ENCODE measurements at regions not wholly inside any gene's neighbourhood (a gene's known extent, or its start where the extent isn't known, plus 50 kb on each side); places are given as distances from the start of the nearest gene placed in this dataset.

DNA sequence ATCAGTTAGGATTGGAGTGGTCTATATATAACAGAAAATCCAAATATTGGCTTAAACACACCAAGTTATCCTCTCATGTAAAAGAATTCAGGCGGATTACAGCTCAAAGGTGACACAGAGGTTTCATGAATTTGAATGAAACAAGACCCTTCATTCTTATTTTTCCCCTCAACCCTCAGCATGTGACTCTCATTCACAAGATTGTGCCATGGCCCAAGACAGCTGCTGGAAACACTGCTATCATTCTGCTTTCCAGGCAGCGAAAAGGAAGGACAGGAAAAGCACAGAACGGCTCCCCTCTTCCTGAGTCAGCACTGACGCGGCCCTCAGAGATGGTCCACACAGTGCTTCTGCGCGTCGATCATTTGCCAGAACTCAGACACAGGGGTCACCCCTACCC, 891.0 kb upstream of the FRG1 start:
- no peak for DNase-seq

DNA sequence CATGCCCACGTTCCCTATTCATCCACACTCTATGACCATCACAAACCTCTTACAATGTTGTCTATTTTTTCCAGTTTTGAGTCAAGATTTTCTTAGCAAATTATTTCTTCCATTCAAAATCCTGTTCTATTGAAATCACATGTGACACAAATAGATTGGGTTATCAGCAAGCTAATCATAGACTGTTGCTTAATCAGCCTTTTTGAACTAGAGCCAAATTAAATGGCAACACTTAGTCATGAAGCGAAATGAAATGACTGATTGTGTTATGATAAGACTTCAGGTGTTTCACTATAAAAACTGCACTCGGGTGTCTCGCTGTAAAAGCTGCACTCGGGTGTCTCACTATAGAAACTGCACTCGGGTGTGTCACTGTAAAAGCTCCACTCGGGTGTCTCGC, 890.0 kb upstream of the FRG1 start:
- no peak for DNase-seq

DNA sequence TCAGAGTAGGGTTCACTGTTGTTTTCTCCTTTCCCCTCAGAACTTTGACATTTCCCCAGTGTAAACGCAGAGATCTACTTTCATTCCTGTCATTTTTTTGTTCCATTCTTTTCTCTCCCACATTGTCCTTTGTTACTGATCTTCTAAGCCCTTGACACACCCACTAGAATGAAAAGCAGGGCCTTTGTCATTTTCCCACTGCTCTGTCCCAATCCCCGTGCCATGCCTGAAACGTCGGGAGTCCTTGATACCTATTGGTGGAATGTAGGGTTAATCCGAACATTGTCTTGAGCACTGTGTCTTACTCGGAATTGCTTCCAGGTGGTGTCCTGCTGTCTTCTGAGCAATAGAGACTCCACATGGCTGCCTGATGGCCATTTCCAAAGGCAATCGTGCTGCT, 887.1 kb upstream of the FRG1 start:
- DNase-seq: no peak

DNA sequence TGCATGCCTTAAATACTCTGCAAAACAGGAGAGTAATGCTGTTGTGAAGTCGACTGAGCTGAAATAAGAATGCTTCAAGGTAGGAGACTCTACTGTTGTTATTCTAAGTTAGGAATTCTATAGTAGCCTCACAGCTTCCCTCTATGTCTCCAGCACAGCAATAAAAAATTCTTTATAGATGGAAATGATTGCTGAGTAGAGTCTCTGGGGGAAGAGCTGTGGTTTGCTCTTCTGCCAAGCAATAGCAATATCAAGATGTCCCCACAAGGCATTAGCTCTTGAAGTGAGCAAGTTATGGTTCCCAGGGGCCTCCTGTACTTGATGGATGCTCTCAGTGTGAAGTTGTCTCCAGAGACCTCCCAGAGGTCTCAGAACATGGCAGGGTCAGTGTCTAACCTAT, 880.6 kb upstream of the FRG1 start:
- no peak for DNase-seq

DNA sequence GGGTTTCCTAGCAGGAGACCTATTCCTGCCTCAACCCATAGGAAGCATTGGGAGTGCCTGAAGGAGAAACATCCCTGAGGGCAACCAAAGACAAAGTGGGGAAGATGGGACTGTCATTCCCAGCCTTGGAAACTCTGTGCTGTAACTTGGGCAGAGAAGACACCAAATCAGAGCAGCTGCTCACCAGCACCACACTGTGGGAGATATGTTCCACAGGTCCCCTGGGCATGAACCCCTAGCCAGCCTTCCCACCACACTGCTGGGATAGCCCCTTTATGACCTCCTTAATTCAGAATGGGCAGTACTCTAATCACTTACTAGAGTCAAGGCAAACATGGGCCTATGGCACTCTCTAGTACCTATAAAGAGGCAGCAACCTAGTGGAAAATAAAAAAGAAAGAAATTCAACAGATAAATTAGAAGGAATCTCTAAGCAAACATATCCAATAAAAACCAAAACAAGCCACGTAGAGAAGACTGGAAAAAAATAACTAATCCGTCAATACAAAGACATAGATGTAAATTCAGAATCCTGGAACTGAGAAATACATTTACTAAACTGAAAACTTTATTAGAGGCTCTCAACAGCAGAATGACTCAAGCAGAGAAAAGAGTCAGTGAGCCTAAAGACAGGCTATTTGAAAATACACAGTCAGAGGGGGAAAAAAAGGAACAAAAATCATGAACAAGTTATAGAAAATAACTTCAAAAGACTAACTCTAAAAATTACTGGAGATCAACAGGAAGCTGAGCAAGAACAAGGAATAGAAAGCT, 878.4 kb upstream of the FRG1 start:
- DNase-seq: no peak

DNA sequence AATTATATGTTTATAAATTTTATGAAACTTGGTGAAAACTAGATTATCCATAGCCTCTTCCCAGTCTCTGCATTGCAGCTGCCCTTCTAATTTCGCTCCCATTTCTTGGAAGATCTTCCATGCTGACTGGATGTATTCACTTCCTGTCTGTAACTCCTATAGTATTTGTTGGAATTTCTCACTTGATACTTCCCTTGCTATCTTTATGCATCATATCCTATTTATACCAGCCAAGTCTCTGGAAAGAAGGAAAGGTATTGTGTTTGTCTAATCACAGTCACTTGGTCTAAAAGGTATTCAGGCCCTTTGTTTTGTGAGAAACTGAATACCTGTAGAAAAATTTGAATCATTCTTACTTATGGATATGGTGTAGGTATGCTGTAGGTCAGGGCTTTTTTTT, 870.9 kb upstream of the FRG1 start:
- no peak for DNase-seq

DNA sequence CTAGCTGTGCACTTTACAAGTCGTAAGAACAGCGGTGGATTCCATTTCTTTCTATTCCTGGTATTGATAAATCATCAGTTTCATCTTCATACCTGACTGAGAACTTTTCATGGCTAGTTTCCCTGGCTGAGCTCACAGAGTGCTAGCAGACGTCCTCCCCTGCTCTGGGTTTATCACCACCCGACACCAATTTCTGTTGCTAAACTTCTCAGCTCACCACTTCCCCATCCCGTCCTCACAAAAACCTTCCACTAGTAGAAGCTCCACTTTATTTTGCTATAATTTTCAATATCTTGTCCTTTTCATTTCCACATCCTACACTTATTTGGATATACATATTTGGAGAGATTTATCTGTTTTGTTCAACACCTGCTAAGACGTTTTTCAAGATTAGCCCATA, 869.4 kb upstream of the FRG1 start:
- DNase-seq: no peak

DNA sequence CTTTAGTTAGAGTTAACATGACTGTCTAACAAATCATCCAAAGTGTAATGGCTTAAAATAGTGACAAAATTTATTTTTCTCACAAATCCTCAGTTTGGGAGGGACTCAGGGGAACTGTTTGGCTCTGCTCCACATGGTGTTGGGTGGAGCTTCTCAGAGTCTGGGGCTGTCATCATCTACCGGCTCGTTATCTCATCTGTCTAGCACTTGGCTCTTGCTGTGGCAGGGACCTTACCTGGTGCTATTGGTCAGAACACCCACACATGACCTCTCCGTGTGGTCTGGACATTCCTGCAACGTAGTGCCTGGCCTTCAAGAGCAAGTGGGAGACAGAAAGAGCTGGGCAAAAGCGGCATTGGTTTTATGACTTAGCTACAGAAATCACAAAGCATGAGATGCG, 866.9 kb upstream of the FRG1 start:
- no peak for DNase-seq

DNA sequence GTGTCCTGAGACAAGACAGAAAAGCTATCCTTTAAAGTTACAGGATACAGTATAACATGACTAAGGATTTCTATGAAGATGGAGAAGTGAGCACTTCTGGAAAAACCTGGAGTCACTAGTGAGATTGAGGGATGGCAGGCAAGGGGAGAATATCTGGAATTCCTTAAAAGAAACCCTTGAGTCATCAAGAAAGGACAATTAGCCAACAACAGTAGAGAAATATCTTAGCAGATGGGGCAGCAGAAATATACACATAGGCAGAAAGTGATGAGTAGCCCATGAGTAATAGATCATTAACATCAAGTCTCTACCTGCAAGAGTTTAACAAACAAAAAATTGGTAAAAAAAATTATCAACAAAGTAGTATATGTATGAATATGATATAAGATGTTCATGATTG, 858.8 kb upstream of the FRG1 start:
- no peak for DNase-seq

DNA sequence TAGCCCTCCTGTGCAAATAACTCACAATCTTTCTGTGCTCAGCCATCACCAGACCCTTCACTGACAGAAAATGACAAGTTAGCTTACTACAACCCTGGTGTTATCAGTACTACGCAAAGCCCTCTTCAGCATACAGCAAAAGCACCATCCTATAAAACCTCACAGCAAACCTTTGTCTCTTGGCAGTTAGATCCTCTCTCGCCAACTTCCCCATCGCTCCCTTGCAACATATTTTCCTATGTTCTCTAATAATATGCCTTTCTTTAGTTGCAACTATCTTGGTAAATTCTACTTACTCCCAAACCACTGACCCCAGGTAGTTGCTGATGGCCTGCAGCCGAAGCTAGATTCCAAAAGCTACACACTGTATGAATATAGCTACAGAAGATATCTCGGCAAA, 856.9 kb upstream of the FRG1 start:
- no peak for DNase-seq

DNA sequence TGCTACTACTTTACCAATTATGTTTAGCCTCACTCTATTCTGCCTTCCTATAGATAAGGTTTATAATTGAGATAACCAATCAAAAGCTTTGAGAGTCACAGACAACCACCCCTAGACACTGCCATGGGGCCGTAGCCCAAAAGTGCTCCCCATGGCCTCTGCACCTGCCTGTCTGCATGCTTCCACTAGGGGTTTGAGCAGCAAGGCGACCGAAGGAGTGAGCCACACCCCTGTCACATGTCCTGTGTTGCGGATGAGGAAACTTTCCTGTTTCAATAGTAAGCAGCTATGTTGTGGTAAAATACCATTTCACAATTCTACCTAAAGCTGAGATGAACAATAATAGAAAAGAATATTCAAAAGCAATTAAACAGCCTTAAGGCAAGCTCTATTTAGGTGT, 856.0 kb upstream of the FRG1 start:
- no peak for DNase-seq

DNA sequence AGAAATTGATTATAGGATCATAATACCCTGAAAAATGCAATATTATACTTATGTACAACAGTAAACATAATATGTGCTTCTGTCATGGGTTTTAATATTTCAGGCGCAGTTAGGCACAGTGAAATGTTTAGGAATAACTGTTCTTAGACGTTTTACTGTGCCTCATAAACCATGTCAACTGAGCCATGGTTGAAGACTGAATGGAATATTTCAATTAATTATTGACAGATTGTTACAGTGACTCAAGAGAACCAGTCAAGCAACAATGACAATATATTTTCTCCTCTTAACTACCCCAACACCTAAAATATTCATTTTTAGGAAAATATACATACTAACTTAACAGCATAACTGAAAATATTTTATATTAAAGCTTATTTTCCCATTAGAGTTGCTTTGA, 852.7 kb upstream of the FRG1 start:
- DNase-seq: no peak

DNA sequence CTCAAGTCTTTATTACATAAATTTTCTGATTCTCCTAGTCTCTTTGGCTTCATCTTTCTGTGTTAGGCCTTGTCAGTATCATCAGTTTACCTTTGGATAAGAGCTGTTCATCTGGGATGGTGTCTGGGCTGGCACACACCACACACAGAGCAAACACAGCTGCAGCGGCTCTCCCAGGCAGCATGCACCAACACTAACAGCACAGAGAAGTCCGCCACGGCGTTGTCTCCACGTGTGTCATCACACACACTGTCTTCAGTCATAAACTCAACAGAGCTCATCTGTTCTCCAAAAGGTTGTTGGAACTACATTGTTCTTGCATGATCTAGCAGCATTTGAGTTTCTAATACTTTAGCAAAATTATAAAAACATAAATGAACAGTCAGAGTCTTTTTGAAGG, 851.9 kb upstream of the FRG1 start:
- DNase-seq: no peak

DNA sequence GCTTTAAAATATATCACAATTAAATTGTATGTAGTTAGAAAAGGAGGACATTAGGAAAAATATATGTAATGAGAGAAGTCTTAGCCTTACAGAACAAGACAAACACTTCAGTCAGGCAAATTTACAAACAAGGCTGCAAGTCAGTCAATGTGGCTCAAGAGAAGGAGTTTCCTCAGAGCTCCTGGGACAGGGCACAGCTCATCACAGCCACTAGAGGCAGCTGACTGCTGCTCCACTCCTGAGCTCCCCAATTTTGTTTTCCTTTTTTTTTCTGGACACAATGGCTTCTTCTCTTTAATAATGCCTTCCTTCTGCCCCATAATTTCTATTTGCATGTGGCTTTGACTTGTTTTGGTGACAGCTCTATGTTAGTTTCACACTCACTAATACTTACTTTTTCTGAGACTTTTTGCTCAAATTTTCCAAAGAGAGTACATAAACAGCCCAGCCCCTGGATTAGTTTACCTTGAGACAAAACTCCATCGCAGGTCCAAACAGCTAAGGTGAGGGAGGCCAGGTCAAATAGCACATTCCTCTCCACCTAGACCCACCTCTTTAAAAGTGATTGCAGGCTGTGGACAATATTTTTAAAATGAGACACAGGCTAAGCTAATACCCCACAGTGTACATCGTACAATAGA, 850.4 kb upstream of the FRG1 start:
- DNase-seq: no peak

DNA sequence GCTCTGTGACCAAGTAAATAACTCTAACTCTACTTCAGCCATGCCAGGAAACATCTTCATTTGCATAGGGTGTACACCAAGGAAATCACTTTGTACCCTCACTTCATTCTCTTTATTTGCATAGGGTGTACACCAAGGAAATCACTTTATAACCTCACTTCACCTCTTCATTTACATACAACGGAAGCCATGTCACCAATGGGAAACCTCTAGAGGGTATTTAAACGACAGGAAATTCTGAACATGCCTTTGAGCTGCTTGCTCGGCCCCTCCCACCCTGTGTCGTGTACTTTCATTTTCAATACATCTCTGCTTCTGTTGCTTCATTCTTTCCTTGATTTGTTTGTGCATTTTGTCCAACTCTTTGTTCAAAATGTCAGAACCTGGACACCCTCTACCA, 848.1 kb upstream of the FRG1 start:
- no peak for DNase-seq

DNA sequence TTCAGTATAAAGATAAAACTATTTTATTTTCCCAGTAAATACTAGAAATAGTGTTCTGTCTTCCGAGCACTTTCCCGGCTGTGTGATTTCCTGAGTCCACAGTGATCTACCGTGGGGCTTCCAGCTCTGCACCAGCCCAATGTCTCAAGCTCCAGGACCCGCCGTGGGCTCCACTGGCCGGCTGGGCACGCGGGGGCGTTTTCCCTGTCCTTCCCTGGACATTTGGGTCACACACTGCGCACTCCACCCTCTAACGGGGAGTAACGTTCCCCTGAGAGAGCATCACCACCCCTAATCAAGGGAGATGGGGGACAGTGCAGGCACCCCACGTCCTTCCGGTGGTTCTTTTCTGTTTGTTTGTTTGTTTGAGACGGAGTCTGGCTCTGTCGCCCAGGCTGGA, 844.6 kb upstream of the FRG1 start:
- no peak for DNase-seq

DNA sequence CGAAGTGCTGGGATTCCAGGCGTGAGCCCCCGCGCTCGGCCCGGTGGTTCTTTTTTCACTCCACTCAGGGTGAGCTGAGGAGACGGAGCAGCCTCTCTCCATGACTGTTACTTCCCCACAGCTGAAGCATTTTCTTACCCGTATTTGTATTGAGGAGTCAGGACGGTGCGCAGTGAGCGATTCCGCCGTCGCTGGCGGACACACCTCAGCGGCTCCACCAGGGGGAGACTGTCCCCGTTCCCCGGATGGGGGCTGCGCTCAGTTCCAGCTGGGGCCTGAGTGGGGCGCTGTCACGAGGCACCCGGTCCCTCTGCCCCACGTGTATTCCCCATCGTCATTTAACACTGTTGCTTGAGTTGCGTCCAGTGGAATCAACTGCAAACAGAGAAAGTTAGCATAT, 844.0 kb upstream of the FRG1 start:
- no peak for DNase-seq

DNA sequence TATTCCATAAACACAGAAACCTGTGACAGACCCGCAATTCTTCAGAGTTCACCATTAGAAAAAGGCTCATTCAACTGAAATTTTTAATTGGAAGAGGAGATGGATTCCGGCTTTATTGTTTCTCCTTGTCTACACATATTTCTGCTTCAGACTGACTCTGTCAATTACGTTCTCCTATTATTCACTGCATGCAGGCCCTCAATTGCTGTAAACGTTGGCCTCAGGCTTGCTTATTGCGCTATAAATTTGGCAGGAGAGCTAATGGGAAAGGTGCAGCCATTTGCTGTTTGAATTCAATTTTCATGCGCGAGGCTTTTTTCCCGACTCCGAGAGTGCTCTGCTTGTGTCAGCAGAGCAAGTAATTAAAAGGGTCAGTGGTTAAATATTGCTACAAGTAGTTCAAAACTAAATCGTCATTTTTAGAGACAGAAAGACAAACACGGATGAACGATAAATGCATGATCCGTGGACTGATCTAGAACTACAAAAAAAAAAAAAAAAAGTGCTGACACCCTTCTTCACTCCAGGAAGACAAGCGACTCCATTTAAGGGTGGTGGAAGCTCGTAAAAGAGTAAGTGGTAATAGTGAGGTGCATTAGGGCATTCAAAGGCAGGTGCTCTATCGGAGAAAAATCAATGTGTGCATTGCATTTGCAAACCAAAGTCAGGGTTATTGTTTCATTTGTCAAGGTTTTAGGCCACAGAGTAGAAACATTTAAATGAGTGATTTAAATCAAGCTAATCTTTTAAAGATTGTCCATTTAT, 841.6 kb upstream of the FRG1 start:
- no peak for DNase-seq

DNA sequence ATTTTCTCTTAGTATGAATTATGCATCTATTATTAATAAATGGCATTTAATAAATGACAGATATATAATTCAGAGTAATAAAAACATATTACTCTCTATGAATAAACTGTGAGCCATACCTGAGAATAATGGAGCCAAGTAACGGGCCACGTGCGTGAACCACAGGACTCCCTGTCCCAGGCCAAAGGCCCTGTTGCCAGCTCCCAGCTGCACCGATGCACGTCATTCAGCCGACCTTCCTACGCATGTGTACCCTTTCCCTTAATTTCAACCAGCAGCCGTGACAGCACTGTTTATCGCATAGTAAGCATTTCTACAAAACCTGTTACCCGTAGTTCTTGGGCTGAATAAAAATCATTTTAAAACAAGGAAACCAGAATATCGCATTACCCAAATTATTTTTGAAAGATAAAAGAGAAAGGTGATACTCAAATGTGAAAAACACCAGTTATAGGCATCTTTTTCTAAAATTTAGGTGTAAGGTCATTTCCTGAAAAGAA, 827.2 kb upstream of the FRG1 start:
- no peak for DNase-seq

DNA sequence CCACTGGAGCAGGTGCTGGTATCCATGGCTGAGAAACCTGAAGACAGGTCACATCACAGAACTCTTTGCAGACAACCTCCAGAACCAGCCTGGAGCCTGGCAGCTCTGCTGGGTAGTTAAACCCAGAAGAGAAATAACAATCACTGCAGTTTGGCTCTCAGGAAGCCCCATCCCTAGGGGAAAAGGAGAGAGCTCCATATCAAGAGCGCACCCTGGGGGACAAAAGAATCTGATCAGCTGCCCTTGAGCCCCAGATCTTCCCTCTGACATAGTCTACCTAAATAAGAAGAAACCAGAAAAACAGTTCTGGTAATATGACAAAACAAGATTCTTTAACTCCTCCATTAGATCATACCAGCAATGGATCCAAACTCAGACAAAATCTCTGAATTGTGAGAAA, 823.2 kb upstream of the FRG1 start:
- no peak for DNase-seq

DNA sequence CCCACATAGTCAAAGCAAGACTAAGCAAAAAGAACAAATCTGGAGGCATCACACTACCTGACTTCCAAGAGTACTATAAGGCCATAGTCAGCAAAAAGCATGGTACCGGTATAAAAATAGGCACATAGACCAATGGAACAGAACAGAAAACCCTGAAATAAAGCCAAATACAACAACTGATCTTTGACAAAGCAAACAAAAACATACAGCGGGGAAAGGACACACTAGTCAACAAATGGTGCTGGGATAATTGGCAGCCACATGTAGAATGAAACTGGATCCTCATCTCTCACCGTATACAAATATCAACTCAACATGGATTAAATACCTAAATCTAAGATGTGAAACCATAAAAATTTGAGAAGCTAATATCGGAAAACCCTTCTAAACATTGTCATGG, 819.3 kb upstream of the FRG1 start:
- no peak for DNase-seq

DNA sequence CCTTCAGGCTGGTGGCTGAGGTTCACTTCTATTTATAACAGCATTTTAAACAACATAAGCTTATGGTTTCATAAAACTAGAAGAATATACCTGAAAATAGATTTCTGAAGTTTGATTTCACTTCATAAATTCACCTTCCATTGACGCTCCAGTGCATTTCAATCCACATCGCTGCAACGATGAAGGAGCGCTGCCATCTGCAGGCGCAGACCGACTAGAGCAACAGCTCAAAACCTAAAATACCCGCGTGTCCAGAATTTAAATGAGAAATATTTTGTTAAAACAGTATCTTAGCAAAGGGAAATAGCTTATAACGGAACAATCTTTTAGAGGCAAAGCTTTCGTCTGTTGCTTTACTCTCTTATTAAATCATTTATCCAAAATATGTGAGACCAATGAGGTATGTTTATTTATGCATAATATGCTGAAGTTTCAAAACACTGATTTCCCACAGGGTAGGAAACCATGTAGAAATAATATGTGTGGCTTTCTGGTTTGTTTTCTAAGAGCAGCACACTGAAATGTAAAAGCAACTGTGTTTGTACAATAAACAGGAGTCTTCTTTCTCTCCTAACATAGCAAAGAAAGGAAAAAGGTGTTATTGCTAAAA, 816.4 kb upstream of the FRG1 start:
- DNase-seq: no peak

DNA sequence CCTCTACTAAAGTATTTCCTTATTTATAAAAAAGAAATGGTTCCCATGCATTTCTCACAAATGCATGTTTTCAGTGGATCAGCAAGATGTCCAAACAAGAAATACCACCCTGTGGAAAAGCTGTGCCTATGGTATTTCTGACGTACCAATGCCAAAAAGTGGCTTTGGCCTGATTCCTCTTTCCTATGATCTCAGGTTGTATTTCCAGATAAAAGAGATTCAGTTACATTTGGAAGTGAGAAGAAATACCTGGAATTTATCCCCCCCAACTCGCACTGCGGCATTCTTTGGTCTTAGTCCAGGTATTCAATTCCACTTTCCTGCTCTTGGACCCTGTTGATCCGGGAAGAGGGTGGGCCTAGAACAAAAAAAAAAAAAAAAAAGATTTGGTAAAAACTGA, 815.9 kb upstream of the FRG1 start:
- DNase-seq: no peak

DNA sequence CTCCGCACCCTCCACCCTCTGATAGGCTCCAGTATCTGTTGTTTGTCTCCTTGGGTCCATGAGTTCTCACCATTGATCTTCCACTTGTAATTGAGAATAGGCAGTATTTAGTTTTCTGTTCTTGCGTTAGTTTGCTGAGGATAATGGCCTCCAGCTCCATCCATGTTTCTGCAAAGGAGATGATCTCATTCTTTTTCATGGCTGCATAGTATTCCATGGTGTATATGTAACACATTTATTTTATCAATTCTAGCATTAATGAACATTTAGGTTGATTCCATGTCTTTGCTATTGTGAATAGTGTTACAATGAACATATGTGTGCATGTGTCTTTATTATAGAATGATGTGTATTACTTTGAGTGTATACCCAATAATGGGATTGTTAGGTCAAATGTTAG, 814.6 kb upstream of the FRG1 start:
- DNase-seq: no peak

Data from stimulated activated naive CD4-positive, alpha-beta T cell treated with Interleukin-2 at 50 U/mL for 16 hours (primary cell).